ENCODE measurements at regions not wholly inside any gene's neighbourhood (a gene's known extent, or its start where the extent isn't known, plus 50 kb on each side); places are given as distances from the start of the nearest gene placed in this dataset.

DNA sequence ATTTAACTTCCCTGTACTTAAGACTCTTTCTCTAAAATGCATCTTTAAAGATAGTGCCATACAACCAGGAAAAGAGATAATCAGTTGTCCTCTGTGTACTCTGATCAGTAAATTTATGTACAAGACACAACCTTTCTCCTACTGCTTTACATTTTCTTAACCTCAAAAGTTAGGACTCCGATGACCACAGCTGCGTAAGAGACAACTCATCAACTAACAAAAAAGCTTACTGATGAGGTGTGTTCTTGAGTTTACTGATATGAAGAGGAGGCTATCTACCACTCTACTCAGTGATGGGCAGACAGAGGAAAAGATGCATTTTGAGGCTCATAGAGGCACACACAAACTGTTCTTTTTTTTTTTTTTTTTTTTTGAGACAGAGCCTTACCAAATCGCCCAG is 71.4 kb upstream of the HIF1A start:
- DNase-seq (ENCODE audit: low spot score), result no peak
- intact Hi-C loops (cut with DNase I), result loop anchor here (10.0 kb wide), 1 partner anchor 71 kb away; the partner anchor contains the start of gene HIF1A
- H3K36me3 ChIP-seq, result no peaks in the 10 kb centered on the region
- no peaks in the 10 kb centered on the region for H3K27me3 ChIP-seq (replicated peaks; ENCODE audit: insufficient read depth)
- H3K27ac ChIP-seq, result no peak overlapping the region
- H3K4me3 ChIP-seq, result no peak overlapping the region
- H3K9me3 ChIP-seq, result no peaks in the 10 kb centered on the region
- H3K4me1 ChIP-seq (replicated peaks), result no peaks in the 10 kb centered on the region
- WGBS, result 92% methylated on average over 3 of the region's 3 CpGs
- TF ChIP-seq POLR2AphosphoS5 (IDR thresholded peaks at IDR 0.05), result no peak
- TF ChIP-seq, protein P1, sequence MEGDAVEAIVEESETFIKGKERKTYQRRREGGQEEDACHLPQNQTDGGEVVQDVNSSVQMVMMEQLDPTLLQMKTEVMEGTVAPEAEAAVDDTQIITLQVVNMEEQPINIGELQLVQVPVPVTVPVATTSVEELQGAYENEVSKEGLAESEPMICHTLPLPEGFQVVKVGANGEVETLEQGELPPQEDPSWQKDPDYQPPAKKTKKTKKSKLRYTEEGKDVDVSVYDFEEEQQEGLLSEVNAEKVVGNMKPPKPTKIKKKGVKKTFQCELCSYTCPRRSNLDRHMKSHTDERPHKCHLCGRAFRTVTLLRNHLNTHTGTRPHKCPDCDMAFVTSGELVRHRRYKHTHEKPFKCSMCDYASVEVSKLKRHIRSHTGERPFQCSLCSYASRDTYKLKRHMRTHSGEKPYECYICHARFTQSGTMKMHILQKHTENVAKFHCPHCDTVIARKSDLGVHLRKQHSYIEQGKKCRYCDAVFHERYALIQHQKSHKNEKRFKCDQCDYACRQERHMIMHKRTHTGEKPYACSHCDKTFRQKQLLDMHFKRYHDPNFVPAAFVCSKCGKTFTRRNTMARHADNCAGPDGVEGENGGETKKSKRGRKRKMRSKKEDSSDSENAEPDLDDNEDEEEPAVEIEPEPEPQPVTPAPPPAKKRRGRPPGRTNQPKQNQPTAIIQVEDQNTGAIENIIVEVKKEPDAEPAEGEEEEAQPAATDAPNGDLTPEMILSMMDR (IDR thresholded peaks at IDR 0.05), result no peak
- TF ChIP-seq POLR2A (IDR thresholded peaks at IDR 0.05), result no peak

DNA sequence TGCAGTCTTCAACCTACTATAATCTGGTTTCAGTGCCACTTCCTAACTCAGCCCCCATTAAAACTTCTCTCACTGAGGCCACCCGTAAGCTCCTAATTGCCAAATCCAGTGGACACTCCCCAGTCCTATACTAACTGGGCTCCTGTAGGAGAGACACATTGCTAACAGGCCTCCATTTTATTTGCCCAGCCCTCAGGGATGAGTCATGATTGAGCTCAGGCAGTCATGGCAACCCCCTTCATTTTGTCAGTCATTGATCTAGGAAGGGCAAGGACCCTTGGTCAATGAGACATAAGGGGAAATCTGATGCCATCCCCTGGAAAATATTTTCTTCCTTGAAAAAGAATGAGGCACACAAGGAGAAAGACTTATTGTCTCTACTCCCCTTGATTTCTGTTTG is 70.1 kb upstream of the HIF1A start:
- Histone ChIP-seq H3K27me3 (replicated peaks; ENCODE audit: insufficient read depth) (no peaks in the 10 kb centered on the region), H3K9me3 (no peaks in the 10 kb centered on the region), H3K27ac (no peak overlapping the region), H3K4me1 (replicated peaks) (no peaks in the 10 kb centered on the region), H3K4me3 (no peak overlapping the region), H3K36me3 (no peaks in the 10 kb centered on the region)
- TF ChIP-seq POLR2A (IDR thresholded peaks at IDR 0.05) (no peak), POLR2AphosphoS5 (IDR thresholded peaks at IDR 0.05) (no peak)
- TF ChIP-seq, protein P1 (IDR thresholded peaks at IDR 0.05), result no peak
- intact Hi-C loops (cut with DNase I), result loop anchor here (10.0 kb wide), 1 partner anchor 70 kb away; the partner anchor contains the start of gene HIF1A
- no peak for DNase-seq (ENCODE audit: low spot score)
- 96% methylated on average over 1 of the region's 1 CpG for WGBS

DNA sequence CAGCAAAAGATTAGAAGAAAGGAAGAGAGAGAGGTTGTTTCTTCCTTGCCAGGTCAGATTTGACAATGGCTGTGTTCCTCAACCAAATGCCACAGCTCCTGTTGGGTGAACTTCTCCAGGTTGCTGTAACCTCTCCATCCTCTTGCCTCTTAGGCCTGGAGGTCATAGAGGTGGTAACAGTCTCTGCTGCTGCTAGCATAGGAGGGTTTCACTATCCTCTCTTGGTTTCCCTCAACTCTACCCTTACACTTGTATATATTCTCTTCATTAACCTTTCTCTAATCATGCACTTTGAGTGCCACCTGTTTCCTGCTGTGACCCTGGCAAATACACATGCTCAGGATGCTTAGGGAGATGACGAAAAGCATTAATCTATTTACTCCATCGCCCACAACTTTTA is 67.7 kb upstream of the HIF1A start:
- H3K9me3 ChIP-seq, result no peaks in the 10 kb centered on the region
- no peak overlapping the region for H3K27ac ChIP-seq
- no peaks in the 10 kb centered on the region for H3K36me3 ChIP-seq
- no peak for TF ChIP-seq POLR2A (IDR thresholded peaks at IDR 0.05)
- TF ChIP-seq, protein P1 (IDR thresholded peaks at IDR 0.05), result no peak
- no peak for TF ChIP-seq POLR2AphosphoS5 (IDR thresholded peaks at IDR 0.05)
- DNase-seq (ENCODE audit: low spot score), result no peak
- 97% methylated on average over 2 of the region's 2 CpGs for WGBS
- no peaks in the 10 kb centered on the region for H3K4me1 ChIP-seq (replicated peaks)
- no peaks in the 10 kb centered on the region for H3K27me3 ChIP-seq (replicated peaks; ENCODE audit: insufficient read depth)
- intact Hi-C loops (cut with DNase I), result loop anchor here (10.0 kb wide), 1 partner anchor 67 kb away; the partner anchor contains the start of gene HIF1A
- no peak overlapping the region for H3K4me3 ChIP-seq

DNA sequence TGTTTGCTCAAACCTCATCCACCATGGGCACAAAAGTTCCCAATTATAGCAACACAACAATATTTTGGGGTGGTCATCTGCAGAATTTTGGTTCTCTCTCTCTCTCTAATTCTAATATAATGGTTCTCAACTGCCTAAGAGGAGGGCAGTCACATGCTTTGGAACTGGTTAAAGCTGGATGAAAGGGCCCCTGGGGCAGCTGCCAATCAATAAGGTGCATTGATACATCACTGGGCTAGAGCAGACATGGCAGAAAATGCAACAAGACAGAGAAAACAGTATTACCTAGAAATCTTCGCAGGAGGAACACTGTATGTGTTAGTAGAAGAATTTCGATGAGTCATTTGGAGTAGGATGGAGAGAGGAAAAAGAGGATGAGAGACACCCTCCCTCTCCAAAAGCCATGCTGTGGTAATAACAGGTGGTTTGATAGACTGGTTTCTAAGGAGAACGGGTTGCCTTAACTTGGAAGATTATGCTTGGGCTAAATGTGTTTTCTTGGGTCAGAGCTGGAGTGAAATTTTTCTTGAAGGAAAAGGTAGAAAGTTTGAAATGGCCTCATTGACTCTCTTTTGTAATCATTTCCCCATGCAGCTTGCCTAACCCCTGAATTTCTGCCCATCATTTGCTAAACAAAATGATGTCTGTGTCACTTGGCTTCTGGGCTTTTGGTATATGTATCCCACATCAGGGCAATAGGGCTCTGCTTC is 67.1 kb upstream of the HIF1A start:
- no peak overlapping the region for H3K27ac ChIP-seq
- intact Hi-C loops (cut with DNase I), result loop anchor here (10.0 kb wide), 1 partner anchor 67 kb away; the partner anchor contains the start of gene HIF1A
- no peaks in the 10 kb centered on the region for H3K4me1 ChIP-seq (replicated peaks)
- H3K27me3 ChIP-seq (replicated peaks; ENCODE audit: insufficient read depth), result no peaks in the 10 kb centered on the region
- TF ChIP-seq POLR2A (IDR thresholded peaks at IDR 0.05) (no peak), POLR2AphosphoS5 (IDR thresholded peaks at IDR 0.05) (no peak)
- TF ChIP-seq, protein P1 (IDR thresholded peaks at IDR 0.05), result no peak
- 92% methylated on average over 3 of the region's 3 CpGs for WGBS
- no peaks in the 10 kb centered on the region for H3K9me3 ChIP-seq
- H3K36me3 ChIP-seq, result no peaks in the 10 kb centered on the region
- DNase-seq (ENCODE audit: low spot score), result no peak
- H3K4me3 ChIP-seq, result no peak overlapping the region

All from prostate gland (tissue), 2 donors.